Keratinocyte (primary cell): ENCODE measurements at regions not wholly inside any gene's neighbourhood (a gene's known extent, or its start where the extent isn't known, plus 50 kb on each side); places are given as distances from the start of the nearest gene placed in this dataset.

Experiments
- DNase-seq: peaks from one replicate; pipeline ENCODE4 v3.0.0-alpha.2; 2011; ENCODE audit warnings: low read depth, missing footprints, low spot score
- FAIRE-seq: peaks from 2 replicates; lab custom pipeline; 2011; peaks lifted over from hg19 to GRCh38; lab: Jason Lieb, UNC
- H2AFZ ChIP-seq: 2 replicates; pipeline ENCODE4 v1.6.0; 2012; ENCODE audit warnings: low read length, control low read depth, inconsistent platforms; ENCODE audit not compliant: control insufficient read depth
- H3K27ac ChIP-seq: 2 replicates; pipeline ENCODE4 v1.5.1; 2011; ENCODE audit warnings: low read length; ENCODE audit not compliant: control insufficient read depth, insufficient read depth
- H3K27me3 ChIP-seq: 3 replicates; pipeline ENCODE4 v1.6.0; 2011; ENCODE audit warnings: low read length; ENCODE audit not compliant: control insufficient read depth, insufficient read depth; ENCODE audit errors: extremely low read depth
- H3K36me3 ChIP-seq, 2 experiments: 2 replicates in 1 of 2; 3 replicates in 1 of 2; pipeline ENCODE4 v1.5.1; 2011; ENCODE audit warnings: low read length in 2 of 2, mild to moderate bottlenecking in 1 of 2; ENCODE audit not compliant: control insufficient read depth in 2 of 2, insufficient read depth in 2 of 2; ENCODE audit errors: extremely low read depth in 1 of 2
- H3K4me1 ChIP-seq: 3 replicates; pipeline ENCODE4 v1.5.1; 2011; ENCODE audit warnings: low read length; ENCODE audit not compliant: control insufficient read depth, insufficient read depth; ENCODE audit errors: extremely low read depth
- H3K4me2 ChIP-seq: 3 replicates; pipeline ENCODE4 v1.6.0; 2011; ENCODE audit warnings: low read depth, low read length; ENCODE audit not compliant: control insufficient read depth, insufficient read depth; ENCODE audit errors: extremely low read depth
- H3K4me3 ChIP-seq, 3 experiments: fragments of 200-600 bp in 1 of 3; sonication (generic) in 1 of 3; 2 replicates in 2 of 3; 3 replicates in 1 of 3; pipeline ENCODE4 v1.5.1; 2011 to 2016; ENCODE audit warnings: low read length in 3 of 3, mild to moderate bottlenecking in 3 of 3, control low read depth in 2 of 3, inconsistent platforms in 1 of 3, low read depth in 1 of 3, mixed read lengths in 1 of 3, mixed run types in 1 of 3, moderate library complexity in 1 of 3; ENCODE audit not compliant: control insufficient read depth in 2 of 3, insufficient read depth in 2 of 3; ENCODE audit errors: extremely low read depth in 1 of 3
- H3K79me2 ChIP-seq: 2 replicates; pipeline ENCODE4 v1.6.0; 2012; ENCODE audit warnings: low read length; ENCODE audit not compliant: control insufficient read depth, insufficient read depth
- H3K9ac ChIP-seq: 3 replicates; pipeline ENCODE4 v1.6.0; 2011; ENCODE audit warnings: low read length; ENCODE audit not compliant: control insufficient read depth, insufficient read depth; ENCODE audit errors: extremely low read depth
- H3K9me1 ChIP-seq: 3 replicates; pipeline ENCODE4 v1.6.0; 2011; ENCODE audit warnings: low read length; ENCODE audit not compliant: control insufficient read depth, insufficient read depth; ENCODE audit errors: extremely low read depth
- H3K9me3 ChIP-seq: 2 replicates; pipeline ENCODE4 v1.5.1; 2012; ENCODE audit warnings: low read depth, low read length; ENCODE audit not compliant: control insufficient read depth
- H4K20me1 ChIP-seq: 3 replicates; pipeline ENCODE4 v1.6.0; 2011; ENCODE audit warnings: low read length; ENCODE audit not compliant: control insufficient read depth, insufficient read depth; ENCODE audit errors: extremely low read depth
- EZH2 ChIP-seq: IDR thresholded peaks from one replicate; pipeline ENCODE4 v1.6.1; 2012; ENCODE audit warnings: inconsistent platforms, mild to moderate bottlenecking, low read length, moderate library complexity
- dilution Hi-C: fragments of 300-500 bp; cut with MboI; formaldehyde crosslinking; loops from one replicate; pipeline ENCODE4 v1.7.0; 2020; ENCODE audit warnings: low sequenced_read_pairs; ENCODE audit not compliant: extremely low pct_ligation_motif_present
- TF ChIP-seq, protein P1 (sequence below), 3 experiments: IDR thresholded peaks in 1 of 3; conservative IDR thresholded peaks in 1 of 3; optimal IDR thresholded peaks in 1 of 3; 2 replicates in 2 of 3; 3 replicates in 1 of 3; pipeline versions ENCODE3 to v1.5.1; 2011; ENCODE audit warnings: low read length in 3 of 3, mild to moderate bottlenecking in 3 of 3, moderate library complexity in 2 of 3, control low read depth in 1 of 3, inconsistent platforms in 1 of 3; ENCODE audit not compliant: insufficient read depth in 2 of 3; ENCODE audit errors: extremely low read depth in 1 of 3

DNA sequence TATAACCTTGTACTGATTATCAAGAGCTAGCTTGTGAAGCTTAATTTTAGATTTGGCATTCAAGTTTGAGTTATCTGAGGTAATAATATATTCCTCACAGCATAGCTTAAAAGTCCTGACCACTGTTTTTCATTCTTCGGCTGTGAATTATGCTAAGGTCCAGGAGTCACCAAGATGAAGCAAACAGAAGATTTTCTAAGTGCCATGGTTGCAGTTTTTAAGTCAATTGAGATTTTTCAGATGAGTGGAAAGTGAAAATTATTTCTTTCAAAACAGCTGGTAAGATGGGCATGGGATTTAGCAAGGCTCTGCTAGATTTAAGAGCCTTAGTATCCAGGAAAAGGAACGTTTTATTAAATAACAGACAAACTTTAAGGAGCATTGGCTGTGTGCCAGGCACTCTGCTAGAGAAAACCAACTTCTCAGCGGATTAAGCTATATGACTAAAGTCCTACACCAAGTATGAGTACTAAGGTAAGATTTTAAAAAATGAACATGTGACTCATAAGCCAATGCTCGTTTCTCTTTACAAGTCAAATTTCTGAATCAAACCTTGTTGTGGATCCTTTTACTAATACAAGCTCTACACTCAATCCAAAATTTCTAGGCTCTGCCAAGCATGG is 149.9 kb upstream of the IL15 start:
- Histone ChIP-seq H3K4me2 (no peak overlapping the region), H3K4me1 (peaks cover 4% of the 10 kb centered on the region), H3K9me3 (no peaks in the 10 kb centered on the region), H2AFZ (no peak overlapping the region), H3K9ac (no peak overlapping the region), H3K9me1 (no peaks in the 10 kb centered on the region), H3K79me2 (no peaks in the 10 kb centered on the region), H3K27me3 (no peaks in the 10 kb centered on the region), H3K36me3 (no peaks in the 10 kb centered on the region), H3K27ac (no peak overlapping the region), H3K4me3 (no peak overlapping the region), H4K20me1 (no peaks in the 10 kb centered on the region)
- FAIRE-seq (peak; percentile 39), DNase-seq (peak; percentile 4)
- dilution Hi-C loops = no loop called here
- TF ChIP-seq EZH2 = no peak
- TF ChIP-seq, protein P1, sequence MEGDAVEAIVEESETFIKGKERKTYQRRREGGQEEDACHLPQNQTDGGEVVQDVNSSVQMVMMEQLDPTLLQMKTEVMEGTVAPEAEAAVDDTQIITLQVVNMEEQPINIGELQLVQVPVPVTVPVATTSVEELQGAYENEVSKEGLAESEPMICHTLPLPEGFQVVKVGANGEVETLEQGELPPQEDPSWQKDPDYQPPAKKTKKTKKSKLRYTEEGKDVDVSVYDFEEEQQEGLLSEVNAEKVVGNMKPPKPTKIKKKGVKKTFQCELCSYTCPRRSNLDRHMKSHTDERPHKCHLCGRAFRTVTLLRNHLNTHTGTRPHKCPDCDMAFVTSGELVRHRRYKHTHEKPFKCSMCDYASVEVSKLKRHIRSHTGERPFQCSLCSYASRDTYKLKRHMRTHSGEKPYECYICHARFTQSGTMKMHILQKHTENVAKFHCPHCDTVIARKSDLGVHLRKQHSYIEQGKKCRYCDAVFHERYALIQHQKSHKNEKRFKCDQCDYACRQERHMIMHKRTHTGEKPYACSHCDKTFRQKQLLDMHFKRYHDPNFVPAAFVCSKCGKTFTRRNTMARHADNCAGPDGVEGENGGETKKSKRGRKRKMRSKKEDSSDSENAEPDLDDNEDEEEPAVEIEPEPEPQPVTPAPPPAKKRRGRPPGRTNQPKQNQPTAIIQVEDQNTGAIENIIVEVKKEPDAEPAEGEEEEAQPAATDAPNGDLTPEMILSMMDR (optimal IDR thresholded peaks at IDR 0.05 in 1 of 3, IDR thresholded peaks at IDR 0.05 in 1 of 3, conservative IDR thresholded peaks at IDR 0.05 in 1 of 3; ENCODE audit: extremely low read depth in 1 of 3, insufficient read depth in 2 of 3, low read length in 3 of 3) = no peak

DNA sequence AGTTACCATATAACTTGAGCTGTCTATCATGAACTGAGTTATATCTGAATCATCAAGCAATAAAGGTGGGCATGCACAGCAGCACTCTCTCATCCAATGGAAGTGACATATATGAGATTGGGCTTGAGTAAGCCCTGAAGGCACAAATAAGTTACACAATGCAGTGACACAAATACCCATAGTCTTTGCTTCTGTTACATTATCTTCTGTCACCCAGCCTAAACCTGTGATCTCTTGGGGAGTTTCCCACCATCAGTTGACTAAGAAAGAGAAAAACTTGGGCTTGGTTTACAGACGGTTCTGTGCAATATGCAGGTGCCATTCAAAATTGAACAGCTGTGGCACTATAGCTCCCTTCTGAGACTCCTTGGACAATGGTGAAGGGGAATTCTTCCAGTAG is 138.8 kb upstream of the IL15 start:
- Histone ChIP-seq H3K4me2 (no peak overlapping the region), H3K4me1 (no peaks in the 10 kb centered on the region), H4K20me1 (no peaks in the 10 kb centered on the region), H2AFZ (no peak overlapping the region), H3K36me3 (no peaks in the 10 kb centered on the region), H3K27ac (no peak overlapping the region), H3K9ac (no peak overlapping the region), H3K9me3 (no peaks in the 10 kb centered on the region), H3K27me3 (no peaks in the 10 kb centered on the region), H3K79me2 (no peaks in the 10 kb centered on the region), H3K4me3 (no peak overlapping the region), H3K9me1 (no peaks in the 10 kb centered on the region)
- FAIRE-seq = no peak
- dilution Hi-C loops = no loop called here
- TF ChIP-seq, protein P1 (optimal IDR thresholded peaks at IDR 0.05 in 1 of 3, IDR thresholded peaks at IDR 0.05 in 1 of 3, conservative IDR thresholded peaks at IDR 0.05 in 1 of 3; ENCODE audit: extremely low read depth in 1 of 3, insufficient read depth in 2 of 3, low read length in 3 of 3) = no peak
- TF ChIP-seq EZH2 = no peak
- no peak for DNase-seq
